Naive thymus-derived CD8-positive, alpha-beta T cell (primary cell): ENCODE measurements at regions not wholly inside any gene's neighbourhood (a gene's known extent, or its start where the extent isn't known, plus 50 kb on each side); places are given as distances from the start of the nearest gene placed in this dataset.

Experiments used
- ATAC-seq, 2 donors: fragments of 150-1000 bp; cut with Tn5 transposase in 1 of 2; sonication (Bioruptor Pico), chemical (Tn5 transposase) in 1 of 2; 1 replicate in 1 of 2; 2 replicates in 1 of 2; pipeline ENCODE4 v1.10.0; 2021; ENCODE audit warnings: mild to moderate bottlenecking in 2 of 2, moderate library complexity in 2 of 2
- POLR2A ChIA-PET: fragments of 350-600 bp; sonication (Branson Sonifier 250); formaldehyde crosslinking; loops from one replicate; lab custom pipeline; 2021; ENCODE audit warnings: antibody characterized with exemption; lab: Charles Lee
- DNase-seq, 10 donors: peaks; one replicate each; pipeline versions ENCODE4 v3.0.0 to v3.0.0-alpha.2; 2020 to 2022
- H3K27ac Mint-ChIP-seq, 10 donors: one replicate each; pipeline ENCODE4 v1.8.0; 2020 to 2022; ENCODE audit warnings: mild to moderate bottlenecking in 10 of 10, mixed read lengths in 10 of 10, moderate library complexity in 4 of 10, inconsistent platforms in 1 of 10
- H3K27me3 Mint-ChIP-seq, 5 donors: one replicate each; pipeline ENCODE4 v1.8.0; 2021 to 2022; ENCODE audit warnings: mixed read lengths in 5 of 5
- H3K36me3 Mint-ChIP-seq, 3 donors: one replicate each; pipeline ENCODE4 v1.8.0; 2020 to 2022; ENCODE audit warnings: mixed read lengths in 3 of 3, mild to moderate bottlenecking in 2 of 3, inconsistent platforms in 1 of 3
- H3K4me1 Mint-ChIP-seq, 4 donors: one replicate each; pipeline ENCODE4 v1.8.0; 2021 to 2022; ENCODE audit warnings: mixed read lengths in 4 of 4
- H3K4me3 Mint-ChIP-seq, 10 donors: one replicate each; pipeline ENCODE4 v1.8.0; 2020 to 2022; ENCODE audit warnings: mild to moderate bottlenecking in 10 of 10, mixed read lengths in 10 of 10, moderate library complexity in 6 of 10, inconsistent platforms in 1 of 10
- H3K9me3 Mint-ChIP-seq, 9 donors: one replicate each; pipeline ENCODE4 v1.8.0; 2020 to 2022; ENCODE audit warnings: mixed read lengths in 9 of 9, mild to moderate bottlenecking in 3 of 9, inconsistent platforms in 1 of 9, moderate library complexity in 1 of 9

- no peaks in the 10 kb centered on the region for H3K9me3 Mint-ChIP-seq
- H3K36me3 Mint-ChIP-seq = no peaks in the 10 kb centered on the region
- H3K27ac Mint-ChIP-seq = no peak overlapping the region
- POLR2A ChIA-PET = no interaction called here
- DNase-seq (no peak), ATAC-seq (no peak)
- peaks cover 0 to under 1% (median 0%) of the 10 kb centered on the region in 5 donors for H3K27me3 Mint-ChIP-seq
- H3K4me1 Mint-ChIP-seq = peaks cover 0 to 4% (median 0%) of the 10 kb centered on the region in 4 donors
- no peak overlapping the region for H3K4me3 Mint-ChIP-seq
These were observed 255.0 kb upstream of the ZFP64 start for GRCh38 chr20:52446421-52447224.

GRCh38 chr20:52444455-52444854 is 252.9 kb upstream of the ZFP64 start:
- Mint-ChIP-seq H3K27ac (no peak overlapping the region), H3K27me3 (peaks cover 0 to 2% (median 0%) of the 10 kb centered on the region in 5 donors), H3K9me3 (no peaks in the 10 kb centered on the region), H3K36me3 (no peaks in the 10 kb centered on the region), H3K4me3 (no peak overlapping the region), H3K4me1 (peaks cover 0 to 4% (median 0%) of the 10 kb centered on the region in 4 donors)
- ATAC-seq = no peak
- DNase-seq = no peak
- POLR2A ChIA-PET = no interaction called here

GRCh38 chr20:52443874-52444273 is 252.3 kb upstream of the ZFP64 start:
- ATAC-seq (no peak), DNase-seq (no peak)
- POLR2A ChIA-PET = no interaction called here
- Mint-ChIP-seq H3K27ac (no peak overlapping the region), H3K4me3 (no peak overlapping the region), H3K27me3 (peaks cover 0 to 2% (median 0%) of the 10 kb centered on the region in 5 donors), H3K36me3 (no peaks in the 10 kb centered on the region), H3K4me1 (peaks cover 0 to 4% (median 0%) of the 10 kb centered on the region in 4 donors), H3K9me3 (no peaks in the 10 kb centered on the region)

GRCh38 chr20:52441710-52442109 is 250.1 kb upstream of the ZFP64 start:
- peaks cover 0 to 2% (median 0%) of the 10 kb centered on the region in 5 donors for H3K27me3 Mint-ChIP-seq
- no peak overlapping the region for H3K27ac Mint-ChIP-seq
- POLR2A ChIA-PET = no interaction called here
- peaks cover 0 to 4% (median 0%) of the 10 kb centered on the region in 3 donors for H3K36me3 Mint-ChIP-seq
- H3K4me1 Mint-ChIP-seq = peaks cover 0 to 4% (median 0%) of the 10 kb centered on the region in 4 donors
- no peak overlapping the region for H3K4me3 Mint-ChIP-seq
- ATAC-seq (no peak), DNase-seq (no peak)
- no peaks in the 10 kb centered on the region for H3K9me3 Mint-ChIP-seq

- Mint-ChIP-seq H3K36me3 (peaks cover 0 to 4% (median 0%) of the 10 kb centered on the region in 3 donors), H3K27ac (peak overlapping the region in 1 of 10 donors; percentile 44), H3K9me3 (no peaks in the 10 kb centered on the region), H3K4me3 (no peak overlapping the region), H3K4me1 (peaks cover 0 to 1% (median 0%) of the 10 kb centered on the region in 4 donors), H3K27me3 (peaks cover 0 to 2% (median 0%) of the 10 kb centered on the region in 5 donors)
- DNase-seq = no peak
- ATAC-seq = no peak
- POLR2A ChIA-PET = no interaction called here
These were observed 247.8 kb upstream of the ZFP64 start for GRCh38 chr20:52439375-52439774.

- peak overlapping the region in 2 of 10 donors; percentile 0 to 58 for H3K4me3 Mint-ChIP-seq
- DNase-seq (peak in 3 of 10 donors; percentile 22 to 36 (median 29)), ATAC-seq (peak in 1 of 2 donors; percentile 82)
- no peaks in the 10 kb centered on the region for H3K4me1 Mint-ChIP-seq
- H3K9me3 Mint-ChIP-seq = no peaks in the 10 kb centered on the region
- peak overlapping the region in 6 of 10 donors; percentile 55 to 91 (median 74) for H3K27ac Mint-ChIP-seq
- peaks cover 0 to 2% (median 0%) of the 10 kb centered on the region in 5 donors for H3K27me3 Mint-ChIP-seq
- peaks cover 0 to 4% (median 0%) of the 10 kb centered on the region in 3 donors for H3K36me3 Mint-ChIP-seq
- POLR2A ChIA-PET = interaction anchor here (0.6 to 1.1 kb wide), 3 partner anchors 11 to 137 kb away, joined by 3 to 5 read pairs (median 3); no protein-coding TSS in a partner anchor
These were observed 246.9 kb upstream of the ZFP64 start for GRCh38 chr20:52438326-52438963.

GRCh38 chr20:52434453-52434852 is 242.9 kb upstream of the ZFP64 start:
- H3K27ac Mint-ChIP-seq = peak overlapping the region in 1 of 10 donors; percentile 70
- no peaks in the 10 kb centered on the region for H3K4me1 Mint-ChIP-seq
- no peak for DNase-seq
- ATAC-seq = no peak
- H3K4me3 Mint-ChIP-seq = no peak overlapping the region
- H3K27me3 Mint-ChIP-seq = no peaks in the 10 kb centered on the region
- peaks cover 0 to 4% (median 0%) of the 10 kb centered on the region in 3 donors for H3K36me3 Mint-ChIP-seq
- POLR2A ChIA-PET = interaction anchor here (0.6 to 2.0 kb wide), 2 partner anchors 24 to 1767 kb away, joined by 3 to 9 read pairs; no protein-coding TSS in a partner anchor
- peaks cover 0 to 9% (median 0%) of the 10 kb centered on the region in 9 donors for H3K9me3 Mint-ChIP-seq

GRCh38 chr20:52434041-52434425 is 242.5 kb upstream of the ZFP64 start:
- POLR2A ChIA-PET = no interaction called here
- Mint-ChIP-seq H3K9me3 (peaks cover 0 to 9% (median 0%) of the 10 kb centered on the region in 9 donors), H3K4me3 (no peak overlapping the region), H3K27ac (peak overlapping the region in 2 of 10 donors; percentile 27 to 37), H3K36me3 (peaks cover 0 to 4% (median 0%) of the 10 kb centered on the region in 3 donors), H3K4me1 (no peaks in the 10 kb centered on the region), H3K27me3 (no peaks in the 10 kb centered on the region)
- no peak for ATAC-seq
- no peak for DNase-seq

- H3K27me3 Mint-ChIP-seq = no peaks in the 10 kb centered on the region
- no peaks in the 10 kb centered on the region for H3K4me1 Mint-ChIP-seq
- peaks cover 0 to 9% (median 0%) of the 10 kb centered on the region in 9 donors for H3K9me3 Mint-ChIP-seq
- ATAC-seq (no peak), DNase-seq (no peak)
- POLR2A ChIA-PET = interaction anchor here (0.6 kb wide), 1 partner anchor 19 kb away, joined by 3 read pairs; no protein-coding TSS in a partner anchor
- peaks cover 0 to 8% (median 0%) of the 10 kb centered on the region in 3 donors for H3K36me3 Mint-ChIP-seq
- peak overlapping the region in 2 of 10 donors; percentile 1 to 37 for H3K27ac Mint-ChIP-seq
- H3K4me3 Mint-ChIP-seq = no peak overlapping the region
These were observed 241.9 kb upstream of the ZFP64 start for GRCh38 chr20:52433326-52434040.

- Mint-ChIP-seq H3K4me3 (no peak overlapping the region), H3K9me3 (peaks cover 0 to 9% (median 0%) of the 10 kb centered on the region in 9 donors), H3K27ac (peak overlapping the region in 1 of 10 donors; percentile 0), H3K4me1 (no peaks in the 10 kb centered on the region), H3K27me3 (no peaks in the 10 kb centered on the region), H3K36me3 (peaks cover 0 to 8% (median 0%) of the 10 kb centered on the region in 3 donors)
- no peak for DNase-seq
- POLR2A ChIA-PET = interaction anchor here (0.7 kb wide), 1 partner anchor 756 kb away, joined by 4 read pairs; no protein-coding TSS in a partner anchor
- no peak for ATAC-seq
These were observed 241.2 kb upstream of the ZFP64 start for GRCh38 chr20:52432740-52433139.

GRCh38 chr20:52429029-52429428 is 237.4 kb upstream of the ZFP64 start:
- H3K27ac Mint-ChIP-seq = peak overlapping the region in 2 of 10 donors; percentile 23 to 30
- DNase-seq (no peak), ATAC-seq (no peak)
- no peaks in the 10 kb centered on the region for H3K27me3 Mint-ChIP-seq
- H3K4me1 Mint-ChIP-seq = no peaks in the 10 kb centered on the region
- H3K36me3 Mint-ChIP-seq = peaks cover 0 to 4% (median 0%) of the 10 kb centered on the region in 3 donors
- H3K9me3 Mint-ChIP-seq = peaks cover 0 to 9% (median 0%) of the 10 kb centered on the region in 9 donors
- POLR2A ChIA-PET = no interaction called here
- H3K4me3 Mint-ChIP-seq = no peak overlapping the region

GRCh38 chr20:52427960-52428359 is 236.4 kb upstream of the ZFP64 start:
- Mint-ChIP-seq H3K4me3 (no peak overlapping the region), H3K9me3 (peaks cover 0 to 9% (median 0%) of the 10 kb centered on the region in 9 donors), H3K4me1 (no peaks in the 10 kb centered on the region)

More at GRCh38 chr20:52427960-52428359, 236.4 kb upstream of the ZFP64 start:
- Mint-ChIP-seq H3K27me3 (no peaks in the 10 kb centered on the region), H3K36me3 (peaks cover 0 to 4% (median 0%) of the 10 kb centered on the region in 3 donors), H3K27ac (no peak overlapping the region)
- ATAC-seq = no peak
- no peak for DNase-seq
- POLR2A ChIA-PET = interaction anchor here (0.8 kb wide), 2 partner anchors 9 to 10 kb away, joined by 3 read pairs; no protein-coding TSS in a partner anchor
